ENCODE measurements at regions not wholly inside any gene's neighbourhood (a gene's known extent, or its start where the extent isn't known, plus 50 kb on each side); places are given as distances from the start of the nearest gene placed in this dataset.

DNA sequence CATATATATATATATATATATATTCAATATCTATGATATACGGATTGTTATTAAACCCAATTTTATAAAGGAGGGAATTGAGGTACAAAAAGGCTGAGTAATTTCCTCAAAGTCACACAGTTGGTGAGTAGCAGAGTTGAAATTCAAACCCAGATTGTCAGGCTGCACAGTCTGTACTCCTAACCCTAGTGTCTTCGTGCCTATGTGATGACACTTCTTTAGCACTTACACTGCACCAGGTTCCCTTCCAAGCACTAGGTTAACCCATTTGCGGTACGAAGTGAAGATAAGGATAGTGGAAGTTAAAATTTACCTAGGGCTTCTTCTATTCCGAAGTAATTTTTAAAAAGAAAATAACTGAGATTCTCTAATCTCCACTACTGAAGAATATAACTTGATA, 125.1 kb upstream of the TSPAN8 start:
- TF ChIP-seq, protein P1, sequence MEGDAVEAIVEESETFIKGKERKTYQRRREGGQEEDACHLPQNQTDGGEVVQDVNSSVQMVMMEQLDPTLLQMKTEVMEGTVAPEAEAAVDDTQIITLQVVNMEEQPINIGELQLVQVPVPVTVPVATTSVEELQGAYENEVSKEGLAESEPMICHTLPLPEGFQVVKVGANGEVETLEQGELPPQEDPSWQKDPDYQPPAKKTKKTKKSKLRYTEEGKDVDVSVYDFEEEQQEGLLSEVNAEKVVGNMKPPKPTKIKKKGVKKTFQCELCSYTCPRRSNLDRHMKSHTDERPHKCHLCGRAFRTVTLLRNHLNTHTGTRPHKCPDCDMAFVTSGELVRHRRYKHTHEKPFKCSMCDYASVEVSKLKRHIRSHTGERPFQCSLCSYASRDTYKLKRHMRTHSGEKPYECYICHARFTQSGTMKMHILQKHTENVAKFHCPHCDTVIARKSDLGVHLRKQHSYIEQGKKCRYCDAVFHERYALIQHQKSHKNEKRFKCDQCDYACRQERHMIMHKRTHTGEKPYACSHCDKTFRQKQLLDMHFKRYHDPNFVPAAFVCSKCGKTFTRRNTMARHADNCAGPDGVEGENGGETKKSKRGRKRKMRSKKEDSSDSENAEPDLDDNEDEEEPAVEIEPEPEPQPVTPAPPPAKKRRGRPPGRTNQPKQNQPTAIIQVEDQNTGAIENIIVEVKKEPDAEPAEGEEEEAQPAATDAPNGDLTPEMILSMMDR (IDR thresholded peaks at IDR 0.05) = no peak
- TF ChIP-seq POLR2A (IDR thresholded peaks at IDR 0.05; ENCODE audit: low read depth) (no peak), POLR2AphosphoS5 (IDR thresholded peaks at IDR 0.05) (no peak), EP300 (IDR thresholded peaks at IDR 0.05) (no peak)
